PC-3 (cell line): ENCODE measurements at regions not wholly inside any gene's neighbourhood (a gene's known extent, or its start where the extent isn't known, plus 50 kb on each side); places are given as distances from the start of the nearest gene placed in this dataset.

Experiments
- CTCF ChIP-seq: fragments of 300-600 bp; sonication (generic); conservative IDR thresholded peaks from 2 replicates; pipeline ENCODE4 v1.5.1; 2017; ENCODE audit warnings: antibody characterized with exemption, low read depth, mild to moderate bottlenecking, low read length
- EZH2 ChIP-seq: fragments of 300-600 bp; sonication (generic); IDR thresholded peaks from one replicate; pipeline ENCODE4 v1.6.1; 2017; ENCODE audit warnings: antibody characterized with exemption, mild to moderate bottlenecking, low read length; ENCODE audit not compliant: unreplicated experiment
- EZH2phosphoT487 ChIP-seq: fragments of 300-600 bp; sonication (generic); IDR thresholded peaks from 2 replicates; pipeline ENCODE4 v1.6.1; 2018; ENCODE audit warnings: mild to moderate bottlenecking, antibody characterized with exemption, low read length, borderline replicate concordance

DNA sequence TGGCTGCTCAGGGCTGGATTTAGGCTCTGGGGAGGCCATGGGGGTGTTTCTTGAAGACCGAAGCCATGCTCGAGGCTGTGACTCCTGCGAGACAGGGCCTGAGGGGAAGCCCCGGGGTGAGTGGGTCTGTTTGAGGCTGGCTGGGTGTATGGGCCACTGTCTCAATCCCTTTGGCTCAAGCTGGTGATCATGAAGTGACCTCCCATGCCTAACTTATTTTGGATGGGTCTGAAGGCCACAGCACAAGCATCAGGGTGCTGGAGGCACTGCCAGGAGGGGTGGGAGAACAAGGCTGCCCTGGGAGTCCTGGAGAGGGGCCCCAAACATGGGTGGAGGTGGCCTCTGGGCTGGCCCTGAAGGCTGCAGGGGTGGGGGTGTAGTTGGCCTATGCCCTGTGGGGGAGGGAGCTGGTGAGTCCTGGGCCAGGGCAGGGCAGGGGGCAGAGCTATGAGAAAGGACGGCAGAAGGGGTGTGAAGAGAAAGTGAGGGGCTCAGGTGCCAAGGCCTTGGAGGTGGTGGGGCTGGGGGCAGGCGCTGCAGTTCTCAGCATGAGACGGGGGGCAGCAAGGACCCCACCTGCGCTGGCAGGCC, 100.9 kb downstream of the KIF26A start:
- no peak for TF ChIP-seq EZH2
- no peak for TF ChIP-seq CTCF
- no peak for TF ChIP-seq EZH2phosphoT487
